Body of pancreas (tissue), 4 donors: ENCODE measurements at regions not wholly inside any gene's neighbourhood (a gene's known extent, or its start where the extent isn't known, plus 50 kb on each side); places are given as distances from the start of the nearest gene placed in this dataset.

Source experiments
- ATAC-seq: fragments of 150-250 bp; one replicate; pipeline ENCODE4 v1.9.1; 2016
- DNase-seq, 4 donors: peaks; one replicate each; pipeline ENCODE4 v3.0.0-alpha.2; 2019
- H3K27ac ChIP-seq, 4 donors: fragments of 200-600 bp; sonication (generic); 1 replicate in 3 of 4; 2 replicates in 1 of 4; pipeline versions ENCODE4 v1.5.1 to v1.6.1; 2016 to 2019; ENCODE audit warnings: mild to moderate bottlenecking in 1 of 4, mixed read lengths in 1 of 4, moderate library complexity in 1 of 4
- H3K27me3 ChIP-seq, 2 donors: fragments of 200-600 bp; sonication (generic); one replicate each; pipeline ENCODE4 v1.6.0; 2016; ENCODE audit warnings: mild to moderate bottlenecking in 1 of 2
- H3K36me3 ChIP-seq, 2 donors: fragments of 200-600 bp; sonication (generic); replicated peaks in 1 of 2; 2 replicates each; pipeline ENCODE4 v1.5.1; 2016; ENCODE audit warnings: low read depth in 2 of 2; ENCODE audit not compliant: insufficient read depth in 1 of 2
- H3K4me1 ChIP-seq: fragments of 200-600 bp; sonication (generic); one replicate; pipeline ENCODE4 v1.6.0; 2016
- H3K4me3 ChIP-seq, 2 donors: fragments of 200-600 bp; sonication (generic); 1 replicate in 1 of 2; 2 replicates in 1 of 2; pipeline ENCODE4 v1.5.1; 2016 to 2019
- H3K9me3 ChIP-seq, 3 donors: fragments of 200-600 bp; sonication (generic); 1 replicate in 2 of 3; 2 replicates in 1 of 3; pipeline ENCODE4 v1.5.1; 2016
- CTCF ChIP-seq, 7 experiments: fragments of 450-650 bp in 4 of 7; fragments of 200-600 bp in 3 of 7; sonication (generic) in 3 of 7; IDR thresholded peaks; one replicate each; pipeline ENCODE4 v1.5.1; 2016 to 2019; ENCODE audit warnings: antibody characterized with exemption in 7 of 7
- POLR2A ChIP-seq, 3 donors: fragments of 450-650 bp; IDR thresholded peaks; one replicate each; pipeline ENCODE4 v1.6.1; 2016; ENCODE audit warnings: antibody characterized with exemption in 3 of 3, mild to moderate bottlenecking in 2 of 3
- WGBS, 2 donors: methylation state at CpG; one replicate each; pipeline ENCODE4 v1.1.5; 2017; 5-methylcytosine and 5-hydroxymethylcytosine counted together
- intact Hi-C: fragments of 100-400 bp; cut with DNase I; formaldehyde crosslinking; loops from one replicate; pipeline ENCODE4 v1.15.1; 2023

GRCh38 chr2:144595686-144596072 lies 75.8 kb upstream of the ZEB2 start:
- no peaks in the 10 kb centered on the region for H3K9me3 ChIP-seq
- no peak for DNase-seq
- TF ChIP-seq CTCF (IDR thresholded peaks at IDR 0.05) (no peak), POLR2A (IDR thresholded peaks at IDR 0.05) (no peak)
- H3K27ac ChIP-seq: no peak overlapping the region
- H3K4me1 ChIP-seq: no peaks in the 10 kb centered on the region
- no peaks in the 10 kb centered on the region for H3K36me3 ChIP-seq
- no peak overlapping the region for H3K4me3 ChIP-seq
- ATAC-seq: no peak
- intact Hi-C loops: no loop called here
- 79 to 91% methylated on average over 4 of the region's 4 CpGs for WGBS, 2 donors
- H3K27me3 ChIP-seq: no peaks in the 10 kb centered on the region

- Histone ChIP-seq H3K36me3 (no peaks in the 10 kb centered on the region), H3K27ac (no peak overlapping the region), H3K27me3 (no peaks in the 10 kb centered on the region), H3K4me1 (no peaks in the 10 kb centered on the region), H3K4me3 (no peak overlapping the region), H3K9me3 (no peaks in the 10 kb centered on the region)
- 72 to 79% methylated on average over 2 of the region's 2 CpGs for WGBS, 2 donors
- no peak for ATAC-seq
- intact Hi-C loops: no loop called here
- TF ChIP-seq POLR2A (IDR thresholded peaks at IDR 0.05) (no peak), CTCF (IDR thresholded peaks at IDR 0.05) (no peak)
- no peak for DNase-seq
Observed at GRCh38 chr2:144595279-144595678, 75.4 kb upstream of the ZEB2 start.

GRCh38 chr2:144593803-144594202 lies 73.9 kb upstream of the ZEB2 start:
- intact Hi-C loops: no loop called here
- TF ChIP-seq POLR2A (IDR thresholded peaks at IDR 0.05) (no peak), CTCF (IDR thresholded peaks at IDR 0.05) (no peak)
- WGBS, 2 donors: 61 to 70% methylated on average over 2 of the region's 2 CpGs

GRCh38 chr2:144592500-144593256 lies 72.8 kb upstream of the ZEB2 start:
- no peak overlapping the region for H3K4me3 ChIP-seq
- ATAC-seq: no peak
- TF ChIP-seq CTCF (IDR thresholded peaks at IDR 0.05) (no peak), POLR2A (IDR thresholded peaks at IDR 0.05) (no peak)
- DNase-seq: no peak
- intact Hi-C loops: no loop called here
- no peaks in the 10 kb centered on the region for H3K9me3 ChIP-seq
- H3K36me3 ChIP-seq: no peaks in the 10 kb centered on the region
- no peak overlapping the region for H3K27ac ChIP-seq
- no peaks in the 10 kb centered on the region for H3K4me1 ChIP-seq
- H3K27me3 ChIP-seq: no peaks in the 10 kb centered on the region
- WGBS, 2 donors: 76 to 78% methylated on average over 8 of the region's 8 CpGs

More at GRCh38 chr2:144593803-144594202, 73.9 kb upstream of the ZEB2 start:
- Histone ChIP-seq H3K36me3 (no peaks in the 10 kb centered on the region), H3K27ac (no peak overlapping the region), H3K9me3 (no peaks in the 10 kb centered on the region), H3K4me3 (no peak overlapping the region), H3K4me1 (no peaks in the 10 kb centered on the region), H3K27me3 (no peaks in the 10 kb centered on the region)
- ATAC-seq (no peak), DNase-seq (no peak)

- Histone ChIP-seq H3K9me3 (no peaks in the 10 kb centered on the region), H3K27ac (no peak overlapping the region), H3K4me3 (no peak overlapping the region), H3K4me1 (no peaks in the 10 kb centered on the region), H3K36me3 (no peaks in the 10 kb centered on the region), H3K27me3 (no peaks in the 10 kb centered on the region)
- no peak for ATAC-seq
- WGBS, 2 donors: 83 to 88% methylated on average over 1 of the region's 1 CpG
- intact Hi-C loops: no loop called here
- TF ChIP-seq POLR2A (IDR thresholded peaks at IDR 0.05) (no peak), CTCF (IDR thresholded peaks at IDR 0.05) (no peak)
- DNase-seq: no peak
Observed at GRCh38 chr2:144587306-144587705, 67.4 kb upstream of the ZEB2 start.
